ENCODE measurements at regions not wholly inside any gene's neighbourhood (a gene's known extent, or its start where the extent isn't known, plus 50 kb on each side); places are given as distances from the start of the nearest gene placed in this dataset.

DNA sequence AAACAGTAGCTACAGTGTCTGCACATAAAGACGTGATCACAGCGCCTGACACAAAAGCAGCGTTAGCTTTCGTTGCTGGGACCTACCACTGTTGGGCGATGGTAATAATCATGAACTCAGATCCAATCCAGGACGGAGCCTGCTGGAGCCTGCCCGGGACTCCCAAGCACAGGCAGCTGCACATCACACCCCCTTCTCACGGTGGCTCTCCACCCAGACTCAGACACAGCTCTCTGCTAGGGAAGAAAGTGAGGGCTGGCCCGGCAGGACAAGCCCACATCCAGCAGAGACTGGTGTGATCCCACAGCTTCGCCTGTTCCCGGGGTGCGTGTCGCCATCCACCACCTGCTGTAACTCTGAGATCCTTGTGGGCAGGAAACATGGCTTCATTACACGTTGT lies 49.9 kb upstream of the FOXN3 start:
- TF ChIP-seq EP300 (conservative IDR thresholded peaks at IDR 0.05; ENCODE audit: poor library complexity, severe bottlenecking) (no peak), TAF1 (IDR thresholded peaks at IDR 0.05; ENCODE audit: low read depth) (no peak), RAD21 (conservative IDR thresholded peaks at IDR 0.05) (no peak)
- TF ChIP-seq, protein P1, sequence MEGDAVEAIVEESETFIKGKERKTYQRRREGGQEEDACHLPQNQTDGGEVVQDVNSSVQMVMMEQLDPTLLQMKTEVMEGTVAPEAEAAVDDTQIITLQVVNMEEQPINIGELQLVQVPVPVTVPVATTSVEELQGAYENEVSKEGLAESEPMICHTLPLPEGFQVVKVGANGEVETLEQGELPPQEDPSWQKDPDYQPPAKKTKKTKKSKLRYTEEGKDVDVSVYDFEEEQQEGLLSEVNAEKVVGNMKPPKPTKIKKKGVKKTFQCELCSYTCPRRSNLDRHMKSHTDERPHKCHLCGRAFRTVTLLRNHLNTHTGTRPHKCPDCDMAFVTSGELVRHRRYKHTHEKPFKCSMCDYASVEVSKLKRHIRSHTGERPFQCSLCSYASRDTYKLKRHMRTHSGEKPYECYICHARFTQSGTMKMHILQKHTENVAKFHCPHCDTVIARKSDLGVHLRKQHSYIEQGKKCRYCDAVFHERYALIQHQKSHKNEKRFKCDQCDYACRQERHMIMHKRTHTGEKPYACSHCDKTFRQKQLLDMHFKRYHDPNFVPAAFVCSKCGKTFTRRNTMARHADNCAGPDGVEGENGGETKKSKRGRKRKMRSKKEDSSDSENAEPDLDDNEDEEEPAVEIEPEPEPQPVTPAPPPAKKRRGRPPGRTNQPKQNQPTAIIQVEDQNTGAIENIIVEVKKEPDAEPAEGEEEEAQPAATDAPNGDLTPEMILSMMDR (IDR thresholded peaks at IDR 0.05; ENCODE audit: poor library complexity, severe bottlenecking) = no peak

All from neural cell (in vitro differentiated cells).